Transverse colon (tissue), 3 donors: ENCODE measurements at regions not wholly inside any gene's neighbourhood (a gene's known extent, or its start where the extent isn't known, plus 50 kb on each side); places are given as distances from the start of the nearest gene placed in this dataset.

ENCODE experiments used
- EP300 ChIP-seq: sonication (generic); formaldehyde crosslinking; IDR thresholded peaks from one replicate; pipeline ENCODE4 v1.6.1; 2017; ENCODE audit warnings: antibody characterized with exemption, low read depth
- TF ChIP-seq, protein P1 (sequence below), 5 experiments: fragments of 200-600 bp in 3 of 5; fragments of 450-650 bp in 2 of 5; sonication (generic) in 3 of 5; IDR thresholded peaks; 1 replicate in 2 of 5; 2 replicates in 3 of 5; pipeline ENCODE4 v1.5.1; 2016 to 2017; ENCODE audit warnings: antibody characterized with exemption in 5 of 5, inconsistent platforms in 3 of 5, mild to moderate bottlenecking in 2 of 5, moderate library complexity in 1 of 5

DNA sequence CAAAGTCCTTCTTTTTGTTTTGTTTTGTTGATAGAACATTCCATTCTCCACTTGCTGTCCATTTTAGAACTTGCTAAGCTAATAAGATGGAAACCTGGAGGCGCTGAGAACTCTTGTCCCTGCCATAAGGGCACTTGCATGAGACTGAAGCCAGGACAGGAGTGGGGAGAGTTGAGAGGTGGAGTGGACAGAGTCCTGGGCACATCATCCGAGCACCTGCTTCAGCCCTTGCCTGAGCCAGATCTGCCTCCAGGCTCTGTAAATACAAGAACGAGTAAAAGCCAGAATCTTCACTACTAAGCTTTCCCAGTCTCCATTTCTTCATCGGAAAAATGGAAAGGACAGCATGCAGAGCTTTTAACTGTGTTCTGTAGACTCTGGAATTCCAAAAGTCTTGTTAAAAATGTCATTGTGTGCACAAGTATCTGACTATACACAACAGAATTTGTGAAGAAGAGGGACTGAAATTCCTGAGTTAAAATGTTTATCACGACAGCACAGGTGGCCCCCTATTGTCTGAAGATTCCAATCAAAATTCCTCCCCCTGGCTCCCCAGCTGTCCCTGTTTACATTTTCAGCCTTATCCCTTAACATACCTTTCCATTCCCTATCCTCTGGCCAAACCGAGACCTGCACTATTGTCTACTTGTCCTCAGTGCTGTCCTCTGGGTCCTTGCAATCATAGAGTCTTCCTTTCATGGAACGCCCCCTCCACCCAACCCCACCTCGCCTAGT lies 498.2 kb upstream of the TNP1 start:
- TF ChIP-seq, protein P1, sequence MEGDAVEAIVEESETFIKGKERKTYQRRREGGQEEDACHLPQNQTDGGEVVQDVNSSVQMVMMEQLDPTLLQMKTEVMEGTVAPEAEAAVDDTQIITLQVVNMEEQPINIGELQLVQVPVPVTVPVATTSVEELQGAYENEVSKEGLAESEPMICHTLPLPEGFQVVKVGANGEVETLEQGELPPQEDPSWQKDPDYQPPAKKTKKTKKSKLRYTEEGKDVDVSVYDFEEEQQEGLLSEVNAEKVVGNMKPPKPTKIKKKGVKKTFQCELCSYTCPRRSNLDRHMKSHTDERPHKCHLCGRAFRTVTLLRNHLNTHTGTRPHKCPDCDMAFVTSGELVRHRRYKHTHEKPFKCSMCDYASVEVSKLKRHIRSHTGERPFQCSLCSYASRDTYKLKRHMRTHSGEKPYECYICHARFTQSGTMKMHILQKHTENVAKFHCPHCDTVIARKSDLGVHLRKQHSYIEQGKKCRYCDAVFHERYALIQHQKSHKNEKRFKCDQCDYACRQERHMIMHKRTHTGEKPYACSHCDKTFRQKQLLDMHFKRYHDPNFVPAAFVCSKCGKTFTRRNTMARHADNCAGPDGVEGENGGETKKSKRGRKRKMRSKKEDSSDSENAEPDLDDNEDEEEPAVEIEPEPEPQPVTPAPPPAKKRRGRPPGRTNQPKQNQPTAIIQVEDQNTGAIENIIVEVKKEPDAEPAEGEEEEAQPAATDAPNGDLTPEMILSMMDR (IDR thresholded peaks at IDR 0.05), result no peak
- TF ChIP-seq EP300, result no peak
